HCEC 1CT (cell line): ENCODE measurements at regions not wholly inside any gene's neighbourhood (a gene's known extent, or its start where the extent isn't known, plus 50 kb on each side); places are given as distances from the start of the nearest gene placed in this dataset.

ENCODE experiments used
- DNase-seq: peaks from one replicate; pipeline ENCODE4 v3.0.0-alpha.2; 2017

DNA sequence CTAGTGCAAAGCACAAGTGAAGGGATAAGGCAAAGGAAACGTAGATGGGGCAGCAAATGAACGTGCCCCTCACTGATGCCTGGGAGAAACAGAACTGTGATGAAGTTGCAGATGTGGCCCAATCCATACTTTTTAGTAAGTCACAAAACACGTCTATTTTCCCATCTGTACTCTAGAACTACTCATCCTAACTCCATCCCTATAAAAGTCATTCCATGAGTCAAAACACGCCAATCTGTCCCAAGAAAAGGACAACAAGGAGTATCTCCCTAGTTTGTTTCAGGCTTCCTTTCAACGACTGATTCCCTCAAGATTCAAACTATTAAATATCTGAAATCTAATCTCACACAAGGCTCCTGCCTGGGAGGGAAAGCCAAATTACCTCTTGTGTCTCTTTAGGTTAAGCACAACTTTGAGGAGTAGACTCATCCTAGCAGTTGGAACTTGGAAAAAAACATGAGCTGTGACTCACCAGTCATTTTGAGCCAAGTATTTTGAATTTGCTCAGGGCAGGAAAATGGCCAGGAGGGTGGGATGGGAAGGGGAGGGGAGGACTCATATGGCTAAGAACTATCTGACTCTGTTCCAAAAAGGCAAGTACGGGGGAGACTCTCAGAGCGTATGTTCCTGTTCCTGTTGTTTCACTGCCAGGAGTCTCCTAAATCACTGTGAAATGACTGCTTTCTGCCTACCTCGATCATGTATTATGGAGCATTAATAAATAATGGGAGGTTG lies 214.5 kb upstream of the CAMK1G start:
- peak; percentile 93 for DNase-seq

DNA sequence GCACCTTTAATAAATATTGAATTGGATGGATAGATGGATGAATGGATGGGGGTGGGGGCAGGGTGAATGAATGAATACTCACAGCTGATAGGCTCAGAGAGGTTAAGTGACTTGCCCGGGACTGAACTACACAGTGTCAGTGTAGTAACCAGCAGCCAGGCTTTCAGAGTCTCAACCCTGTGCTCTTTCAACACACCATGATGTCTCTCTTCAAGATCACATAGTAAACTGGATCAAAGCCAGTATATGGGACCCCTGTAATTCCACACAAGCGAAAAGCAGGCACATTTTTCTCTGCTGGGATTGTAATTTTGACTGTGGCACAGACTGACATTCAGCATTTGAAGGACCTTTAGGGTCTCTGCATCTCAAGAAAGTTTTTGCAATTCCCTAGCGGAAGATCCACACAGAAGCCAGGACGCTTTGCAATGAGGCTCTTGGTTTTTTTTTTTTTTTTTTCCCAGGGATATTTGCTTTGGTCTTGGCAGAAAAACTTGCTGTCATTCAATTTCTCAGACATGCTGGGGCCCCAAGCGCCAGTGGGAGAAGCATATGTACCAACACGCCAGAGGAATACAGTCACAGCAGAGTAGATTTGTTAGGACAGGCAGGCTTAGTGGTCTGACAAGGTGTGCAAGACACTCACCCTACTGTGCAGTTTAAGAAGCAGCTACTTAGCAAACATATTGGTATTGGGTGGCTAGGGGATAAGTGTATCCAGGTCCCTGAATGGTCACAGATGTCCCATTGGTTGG lies 213.1 kb upstream of the CAMK1G start:
- no peak for DNase-seq

DNA sequence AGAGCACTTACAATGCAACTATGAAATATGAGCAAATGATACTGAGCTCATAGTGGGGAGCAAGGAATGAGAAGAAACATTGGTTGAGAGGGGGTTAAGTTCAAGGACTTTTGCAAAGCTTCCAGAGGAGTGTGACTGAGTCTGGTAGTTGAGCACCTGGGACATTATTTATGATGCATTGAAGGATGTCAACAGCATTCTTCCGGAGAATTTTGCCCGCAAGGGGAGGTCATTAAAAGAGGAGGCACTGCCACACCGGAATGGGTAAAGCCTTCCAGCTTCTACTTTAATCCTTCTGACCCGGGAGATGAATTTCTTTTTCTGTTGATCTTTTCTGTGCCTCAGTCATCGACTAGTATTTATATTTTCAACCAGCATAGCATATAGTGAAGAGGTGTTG lies 208.4 kb upstream of the CAMK1G start:
- DNase-seq, result no peak

DNA sequence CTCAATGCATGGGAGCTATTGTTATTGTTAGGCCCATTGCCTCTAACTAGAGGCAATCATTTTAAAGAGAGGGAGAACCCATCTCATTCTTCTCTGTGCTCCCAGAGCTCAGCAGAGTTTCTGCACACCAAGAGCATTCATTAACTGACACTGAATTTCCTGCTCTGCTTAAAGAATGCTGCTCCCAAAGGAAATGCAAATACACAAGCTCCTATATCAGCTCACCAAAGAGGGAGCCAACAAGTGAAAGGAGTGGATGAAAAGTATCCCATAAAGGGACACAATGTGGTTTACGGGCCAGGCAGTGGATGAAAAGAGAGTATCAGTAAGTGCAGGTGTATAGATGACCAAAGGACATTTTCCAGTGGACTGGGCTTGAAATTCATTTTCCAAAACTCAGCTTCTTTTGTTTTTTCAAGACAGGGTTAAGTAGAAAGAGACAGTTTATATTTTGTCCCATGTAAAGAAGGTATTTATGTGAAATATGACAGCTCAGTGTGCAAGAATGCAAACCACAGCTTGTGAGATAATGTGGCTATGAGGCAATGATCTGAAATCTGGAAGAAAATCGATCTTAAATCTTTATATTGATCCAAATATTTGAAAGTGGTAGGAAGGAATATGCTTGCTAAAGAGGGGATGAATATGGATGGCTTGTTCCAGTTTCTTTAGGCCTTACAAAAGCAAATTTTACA lies 207.7 kb upstream of the CAMK1G start:
- peak; percentile 66 for DNase-seq

DNA sequence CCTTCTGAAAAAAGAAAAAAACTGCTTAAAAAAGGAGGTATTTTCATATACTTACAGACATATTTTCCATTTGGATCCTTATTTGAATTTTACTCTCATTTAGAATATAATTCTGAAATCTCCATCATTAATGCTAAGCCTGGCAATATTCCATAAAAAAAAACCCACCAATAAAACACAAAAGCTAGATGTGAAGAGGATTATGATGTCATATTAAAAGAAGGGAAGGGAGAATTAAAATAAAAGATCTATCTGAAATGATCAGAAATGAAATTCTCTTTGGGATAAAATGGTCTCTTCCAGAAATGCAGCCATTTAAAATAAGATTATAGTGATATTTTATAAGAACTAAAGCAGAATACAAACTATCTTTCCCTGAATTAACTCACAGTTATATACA lies 206.7 kb upstream of the CAMK1G start:
- no peak for DNase-seq

DNA sequence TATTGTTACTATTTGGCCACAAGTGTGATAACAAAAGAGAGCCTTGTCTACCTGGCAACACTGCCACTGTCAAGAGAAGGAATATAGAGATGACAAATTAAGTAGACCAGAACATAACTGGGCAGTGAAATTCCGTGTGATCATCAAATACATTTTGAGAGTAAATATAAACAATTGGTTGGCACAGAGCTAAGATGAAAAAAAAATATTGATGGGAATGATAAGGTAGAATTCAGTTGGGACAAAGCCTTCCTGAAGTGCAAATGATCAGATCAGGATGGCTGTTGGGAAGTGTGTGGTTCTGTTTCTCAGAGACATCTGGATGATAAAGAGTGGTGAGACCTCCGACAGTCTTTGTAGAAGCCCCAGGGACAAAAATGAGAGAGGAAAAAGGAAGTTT lies 205.5 kb upstream of the CAMK1G start:
- no peak for DNase-seq

DNA sequence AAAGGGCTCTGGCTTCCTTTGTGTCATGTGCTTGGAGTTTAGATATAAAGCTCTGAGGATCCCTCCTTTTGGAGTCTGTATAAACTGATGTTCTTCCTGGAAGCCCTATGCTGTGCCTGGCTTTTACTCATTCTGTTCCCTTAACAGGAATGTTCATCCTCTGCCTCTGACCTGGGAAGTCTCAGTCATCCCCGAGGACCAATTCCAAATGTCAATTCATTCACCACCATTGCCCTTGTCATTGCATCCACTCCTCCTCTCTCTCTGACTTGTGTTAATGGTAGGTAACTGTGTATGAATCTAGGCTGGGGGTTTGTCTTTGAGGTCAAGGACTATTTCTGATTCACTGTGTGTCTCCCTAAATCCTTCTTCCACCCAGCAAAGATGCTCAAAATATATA lies 204.2 kb upstream of the CAMK1G start:
- no peak for DNase-seq

DNA sequence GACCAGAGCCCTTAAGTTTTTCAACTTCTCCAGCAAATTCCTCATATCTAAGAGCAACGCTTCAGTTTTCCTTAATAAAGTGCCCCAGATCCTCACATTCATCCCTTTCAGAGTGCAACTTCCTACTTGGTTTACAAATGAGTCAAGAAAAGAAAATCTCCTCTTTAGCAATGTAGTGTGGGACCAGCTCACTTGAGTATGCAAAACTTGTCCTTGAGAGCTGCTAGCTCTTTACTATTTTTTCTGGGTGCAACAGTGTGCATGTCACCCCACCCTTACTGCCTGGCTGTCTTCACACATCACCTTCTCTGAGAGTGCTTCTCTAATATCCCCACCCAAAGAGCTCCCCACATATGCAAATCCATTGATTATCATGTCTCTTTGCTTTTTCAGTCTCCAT lies 203.1 kb upstream of the CAMK1G start:
- DNase-seq, result peak; percentile 32

DNA sequence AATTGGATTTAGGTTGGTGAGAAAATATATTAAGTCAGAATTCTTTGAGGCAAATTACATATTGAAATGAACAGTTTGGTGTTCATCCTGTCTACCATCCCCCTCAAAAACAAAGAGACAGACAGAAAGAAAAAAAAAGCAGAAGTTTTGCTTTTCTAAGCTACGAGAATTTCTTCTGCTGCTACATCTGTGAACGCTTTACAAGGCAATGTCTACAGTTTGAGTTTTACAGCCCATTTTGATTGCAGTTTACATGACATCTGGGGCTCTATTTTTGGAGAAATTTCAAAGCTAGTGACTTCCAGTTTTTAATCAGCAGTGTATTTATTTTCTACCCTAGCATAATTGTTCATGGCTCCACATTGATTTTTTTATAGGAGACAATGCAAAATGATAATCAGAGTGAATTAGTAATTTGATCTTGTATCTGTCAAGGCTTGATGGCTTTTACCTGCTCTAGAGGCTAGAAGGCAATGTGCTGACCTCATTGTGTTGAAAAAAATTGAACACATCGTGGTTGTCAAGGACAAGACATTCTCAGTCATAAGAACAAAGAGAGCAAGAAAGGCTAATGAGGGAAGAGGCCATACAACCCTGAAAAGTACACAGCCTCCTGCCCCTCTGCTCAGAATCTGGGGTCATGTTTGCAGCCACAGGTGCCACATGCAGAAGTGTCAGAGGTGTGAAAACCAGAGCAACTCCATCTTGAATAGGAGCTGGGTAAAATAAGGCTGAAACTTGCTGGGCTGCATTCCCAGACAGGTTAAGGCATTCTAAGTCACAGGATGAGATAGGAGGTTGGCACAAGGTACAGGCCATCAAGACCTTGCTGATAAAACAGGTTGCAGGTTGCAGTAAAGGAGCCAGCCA lies 201.0 kb upstream of the CAMK1G start:
- DNase-seq, result no peak

DNA sequence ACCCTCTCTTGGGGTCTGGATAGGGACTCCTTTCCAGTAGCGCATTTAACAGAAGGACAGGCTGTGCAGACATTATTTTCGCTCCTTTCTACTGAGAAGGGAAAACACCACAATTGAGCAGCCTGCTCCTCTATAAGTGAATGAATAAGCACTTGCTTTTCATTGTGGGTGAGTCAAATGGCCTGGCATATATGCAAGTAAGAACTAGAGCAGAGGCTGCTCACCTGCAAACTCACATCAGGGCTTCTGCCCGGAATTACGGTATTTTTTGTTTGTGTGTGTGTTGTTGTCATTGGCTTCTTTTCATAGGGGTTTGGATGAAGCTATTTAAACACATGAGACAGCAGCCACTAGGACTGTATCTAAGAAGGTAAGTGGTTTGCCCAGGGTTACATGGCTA lies 200.1 kb upstream of the CAMK1G start:
- no peak for DNase-seq

DNA sequence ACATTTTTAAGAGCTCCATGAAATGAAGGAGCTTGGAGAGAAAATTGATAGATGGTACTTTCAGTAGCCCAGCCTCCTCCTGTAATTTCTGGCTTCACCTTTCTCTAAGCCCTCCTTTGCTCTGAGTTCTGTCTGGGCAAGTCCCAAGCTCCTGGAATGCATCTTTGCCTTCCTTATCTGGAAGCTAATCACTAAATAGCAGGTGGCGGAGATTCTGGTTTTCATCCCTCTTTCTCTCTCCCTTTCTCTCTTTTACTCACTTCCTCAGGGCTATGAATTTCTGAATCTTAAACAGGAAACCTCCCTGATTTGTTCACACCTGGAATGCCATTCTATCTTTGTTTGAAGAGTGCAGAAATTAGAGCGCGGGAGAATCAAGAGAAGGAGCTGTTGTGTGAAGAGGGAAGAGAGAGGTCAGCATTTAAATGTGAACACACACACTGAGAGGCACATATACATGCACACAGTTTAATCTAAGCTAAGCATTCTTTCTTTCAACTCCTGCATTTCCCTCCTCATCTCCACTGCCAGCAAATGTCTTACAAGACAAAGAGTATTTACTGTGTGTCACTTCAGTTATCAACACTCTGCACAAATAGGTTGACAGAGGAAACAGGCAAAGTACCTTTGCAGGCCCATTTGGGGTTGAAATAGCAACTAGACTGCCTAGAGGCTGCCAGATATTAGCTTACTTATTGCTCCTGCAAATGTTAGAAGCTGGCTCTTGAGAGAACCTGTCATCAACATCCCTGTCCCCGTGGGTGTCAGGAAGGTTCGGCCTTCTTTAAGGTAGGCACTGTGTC lies 199.4 kb upstream of the CAMK1G start:
- DNase-seq, result no peak

DNA sequence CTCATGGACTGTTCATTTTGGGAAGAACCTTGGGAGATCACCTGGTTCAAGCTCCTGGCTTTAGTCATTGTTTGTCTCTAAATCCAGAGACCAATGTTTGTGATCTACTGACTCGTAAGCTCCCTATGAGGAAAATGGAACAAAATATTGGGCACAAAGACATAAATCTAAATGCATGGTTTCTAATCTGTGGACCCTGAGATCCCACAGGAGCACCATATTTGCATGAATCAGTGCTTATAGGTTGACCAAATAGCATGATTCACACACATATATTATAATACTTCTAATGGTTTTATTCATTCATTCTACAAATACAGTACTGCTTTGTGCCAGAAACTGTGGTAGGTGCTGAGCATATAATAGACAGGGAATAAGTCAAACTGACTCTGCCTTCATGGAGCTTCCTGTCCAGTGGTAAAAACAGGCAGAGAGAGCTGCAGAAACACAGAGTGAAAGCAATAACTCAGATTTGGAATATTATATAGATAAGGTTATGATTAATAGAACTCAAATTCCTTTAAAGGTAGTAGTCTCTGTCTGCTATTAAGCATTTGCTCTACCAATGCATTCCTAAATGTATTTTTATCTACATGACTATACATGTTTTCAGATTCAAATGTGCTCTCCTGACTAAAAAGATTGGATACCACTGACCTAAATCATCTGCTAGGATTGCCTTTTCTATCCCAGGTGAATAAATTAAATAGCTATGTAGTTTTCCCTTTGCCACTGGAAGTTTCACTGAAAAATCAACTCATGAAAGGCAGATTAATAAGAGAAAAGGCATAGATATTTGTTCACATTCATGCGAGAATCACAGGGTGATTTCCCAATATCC lies 198.6 kb upstream of the CAMK1G start:
- no peak for DNase-seq

DNA sequence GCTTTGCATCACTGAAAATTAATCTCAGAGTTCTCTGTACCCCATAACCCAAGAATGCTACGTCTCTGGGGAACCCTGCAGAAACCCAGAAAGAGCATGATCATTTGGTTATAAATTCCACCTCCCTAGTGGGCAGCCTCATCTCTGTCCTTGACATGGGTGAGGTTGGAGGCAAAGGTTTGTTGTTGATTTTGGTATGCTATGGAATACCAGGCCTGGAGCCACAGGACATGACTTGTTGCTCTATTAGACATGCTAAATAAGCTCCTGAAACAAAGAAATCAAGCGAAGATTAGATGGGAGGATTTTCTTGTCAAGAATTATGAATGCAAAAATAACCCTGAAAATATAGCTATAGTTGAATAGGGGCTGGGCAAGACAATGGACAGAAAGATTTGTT lies 197.4 kb upstream of the CAMK1G start:
- no peak for DNase-seq

DNA sequence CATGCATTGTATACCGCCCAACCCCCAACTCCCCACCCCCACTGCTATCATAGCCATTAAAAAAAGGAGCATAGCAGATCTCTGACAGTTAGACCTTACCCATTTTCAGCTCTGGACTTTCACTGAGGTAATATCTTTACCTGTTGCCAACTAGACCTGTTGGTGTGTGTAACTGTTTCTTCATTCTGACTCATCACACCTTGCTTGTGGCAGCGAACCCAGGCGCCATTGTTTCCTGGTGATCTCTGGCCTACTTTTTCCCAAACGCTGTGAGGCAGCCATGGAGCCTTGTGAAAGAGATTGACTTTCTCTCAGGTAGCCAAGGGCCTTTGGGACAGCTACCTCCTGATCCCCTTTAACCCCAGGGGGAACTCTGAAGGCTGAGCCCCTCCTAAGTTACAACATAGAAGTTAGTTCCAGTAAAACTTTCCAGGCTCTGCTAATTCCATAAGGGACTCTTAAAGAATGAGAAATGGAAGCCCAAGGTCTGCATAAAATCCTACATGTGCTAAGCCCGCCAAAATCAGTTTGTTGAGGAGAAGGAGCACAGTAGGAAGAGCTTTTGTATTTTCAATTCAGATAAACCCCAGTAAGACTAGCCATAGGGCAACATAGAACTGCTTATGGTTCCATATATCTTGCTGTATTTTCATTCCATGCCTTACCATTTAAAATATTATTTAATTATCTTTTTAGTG lies 196.1 kb upstream of the CAMK1G start:
- DNase-seq, result no peak

DNA sequence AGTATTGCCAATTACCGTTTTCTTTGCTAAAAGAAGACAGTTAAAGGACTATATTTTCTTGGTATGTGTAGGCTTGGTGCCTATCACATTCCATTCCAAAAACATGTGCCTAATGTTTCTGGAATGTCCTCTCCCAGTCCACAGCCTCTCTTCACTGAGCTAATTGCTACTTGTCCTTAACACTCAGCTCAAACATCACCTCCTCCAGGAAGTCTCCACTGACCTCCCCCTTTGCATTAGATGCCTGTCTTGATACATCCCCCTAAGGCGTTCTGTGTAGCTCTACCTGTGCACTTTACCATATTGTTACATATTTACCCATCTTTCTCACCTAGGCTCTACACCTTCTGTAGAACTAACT lies 195.6 kb upstream of the CAMK1G start:
- DNase-seq, result peak; percentile 77

DNA sequence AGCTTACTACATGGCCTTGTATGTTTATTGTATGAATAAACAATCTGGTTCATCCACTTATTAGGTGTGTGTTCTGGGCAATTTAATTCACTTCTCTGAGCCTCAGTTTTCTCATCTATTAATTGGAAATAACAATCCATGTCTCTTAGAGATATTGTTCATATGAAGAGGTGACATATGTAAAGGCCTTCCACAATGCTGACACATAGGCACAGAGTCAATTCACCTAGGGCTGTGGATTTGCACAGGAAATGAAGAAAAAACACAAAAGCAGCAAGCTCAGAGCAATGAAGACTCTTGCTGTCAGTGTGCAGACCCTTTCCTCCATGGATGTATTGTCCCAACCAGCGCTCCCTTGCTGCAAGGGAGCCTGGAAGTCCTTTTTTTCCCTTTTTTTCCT lies 195.2 kb upstream of the CAMK1G start:
- DNase-seq, result no peak

DNA sequence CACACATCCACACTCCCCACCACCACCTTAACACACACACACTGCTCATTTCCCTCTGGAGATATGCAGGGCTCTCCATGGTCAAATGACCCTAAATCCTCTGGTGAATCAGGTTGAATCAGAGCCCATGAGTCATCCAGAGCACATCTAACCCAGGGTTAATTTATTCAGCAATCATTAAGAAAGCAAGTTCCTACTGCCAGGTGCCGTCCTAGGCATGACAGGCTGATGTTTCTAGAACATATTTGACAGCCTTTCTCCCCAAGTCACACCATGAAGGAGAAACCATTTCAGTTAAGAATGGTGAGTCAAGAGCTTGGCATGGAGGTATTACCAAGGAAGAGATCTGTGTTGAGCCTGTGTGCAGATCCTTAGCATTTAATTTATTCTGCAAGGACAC lies 194.3 kb upstream of the CAMK1G start:
- peak; percentile 96 for DNase-seq

DNA sequence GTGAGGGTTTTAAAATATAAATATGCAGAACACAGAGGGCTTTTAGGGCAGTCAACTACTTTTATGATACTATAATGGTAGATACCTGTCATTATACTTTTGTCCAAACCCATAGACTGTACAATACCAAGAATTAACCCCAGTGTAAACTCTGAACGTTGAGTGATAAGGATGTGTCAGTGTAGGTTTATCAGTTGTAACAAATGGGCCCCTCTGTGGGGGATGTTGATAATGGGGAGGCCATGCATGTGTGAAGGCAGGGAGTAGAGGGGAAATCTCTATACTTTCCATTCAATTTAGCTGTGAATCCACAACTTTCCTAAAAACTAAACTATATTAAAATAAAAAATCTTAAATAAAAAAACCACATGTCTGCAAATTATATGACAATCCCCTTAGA lies 193.5 kb upstream of the CAMK1G start:
- DNase-seq, result no peak

DNA sequence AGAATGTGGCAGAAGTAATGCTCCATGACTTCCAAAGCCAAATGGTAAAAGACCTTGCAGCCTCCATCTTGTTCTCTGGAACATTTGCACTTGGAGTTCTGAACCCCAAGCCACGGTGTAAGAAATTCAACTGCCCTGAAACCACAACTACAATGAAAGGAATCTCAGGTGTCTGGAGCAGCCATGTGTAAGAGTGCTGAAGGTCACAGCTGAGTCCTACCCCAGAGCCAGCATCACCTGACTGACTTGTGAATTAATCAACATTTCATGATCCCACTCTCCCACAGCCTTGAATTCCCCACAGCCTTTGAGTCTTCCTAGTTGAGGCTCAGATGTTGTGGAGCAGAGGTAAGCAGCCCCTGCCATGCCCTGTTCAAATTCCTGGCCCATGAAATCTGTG lies 192.8 kb upstream of the CAMK1G start:
- DNase-seq, result no peak

DNA sequence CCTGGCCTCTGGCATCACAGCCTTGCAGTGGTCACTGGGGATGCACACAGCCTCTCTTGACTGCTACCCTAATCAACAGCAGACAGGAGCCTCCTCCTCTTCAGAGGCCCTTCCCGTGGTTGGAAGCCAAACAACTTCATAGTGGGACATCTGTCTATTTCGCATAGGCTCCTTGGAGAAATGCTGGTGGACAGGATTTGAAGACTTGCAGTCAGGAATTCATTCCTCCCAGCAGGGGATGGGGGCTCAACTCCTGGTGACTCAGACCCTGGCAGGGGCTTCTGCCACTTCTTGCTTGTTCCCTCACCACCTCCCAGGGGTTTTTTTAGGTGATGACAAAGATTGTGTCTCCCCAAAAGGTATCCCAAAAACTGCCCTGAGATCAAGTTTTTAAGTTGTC lies 191.7 kb upstream of the CAMK1G start:
- DNase-seq, result no peak

DNA sequence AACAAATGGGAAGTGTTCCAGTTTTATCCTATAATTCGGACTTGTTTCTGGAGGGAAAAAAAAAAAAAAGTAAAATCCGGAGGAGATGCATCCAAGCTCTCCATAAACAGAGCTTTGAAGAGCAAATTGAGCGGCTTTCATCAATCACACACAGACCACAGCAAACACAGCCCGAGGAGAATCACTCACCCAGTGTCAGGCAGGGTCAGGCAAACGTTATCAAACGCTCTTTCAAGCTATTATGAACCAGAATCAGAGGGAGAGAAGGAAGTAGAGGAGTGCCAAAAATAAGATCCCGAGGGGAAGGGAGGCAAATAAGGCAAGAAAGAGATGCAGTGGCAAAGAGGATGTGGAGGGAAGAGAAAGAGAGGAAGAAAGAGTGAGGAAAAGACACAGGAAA lies 188.3 kb upstream of the CAMK1G start:
- no peak for DNase-seq
